NCI-H345 treated with DMSO at 0.1 percent for 48 hours (cell line): ENCODE measurements at regions not wholly inside any gene's neighbourhood (a gene's known extent, or its start where the extent isn't known, plus 50 kb on each side); places are given as distances from the start of the nearest gene placed in this dataset.

Source experiments
- DNase-seq: peaks from one replicate; lab custom pipeline; 2025; ENCODE audit not compliant: unreplicated experiment; lab: John Stamatoyannopoulos, UW

DNA sequence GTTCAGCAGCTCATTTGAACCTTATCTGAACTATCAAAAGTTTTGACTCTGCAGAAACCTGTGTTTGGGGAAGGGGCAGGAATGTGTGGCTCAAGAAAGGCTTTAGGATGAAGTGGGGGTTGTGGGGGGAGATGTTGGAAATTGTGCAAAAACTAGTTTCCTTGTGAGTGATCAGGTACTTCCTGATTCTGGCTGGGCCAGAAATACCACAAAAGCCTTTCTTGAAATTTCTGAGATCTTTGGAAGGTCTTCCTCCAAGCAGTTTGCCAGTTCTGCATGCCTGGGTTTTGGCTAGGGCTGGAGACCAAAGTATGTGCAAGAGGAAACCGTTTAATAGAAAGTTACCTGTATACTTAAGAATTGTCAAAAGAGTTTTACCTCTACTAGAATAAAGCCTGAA, 116.6 kb downstream of the BMP2 start:
- DNase-seq, result no peak

- DNase-seq, result peak; percentile 84
Observed at GRCh38 chr20:6886065-6886729, 118.7 kb downstream of the BMP2 start.

DNA sequence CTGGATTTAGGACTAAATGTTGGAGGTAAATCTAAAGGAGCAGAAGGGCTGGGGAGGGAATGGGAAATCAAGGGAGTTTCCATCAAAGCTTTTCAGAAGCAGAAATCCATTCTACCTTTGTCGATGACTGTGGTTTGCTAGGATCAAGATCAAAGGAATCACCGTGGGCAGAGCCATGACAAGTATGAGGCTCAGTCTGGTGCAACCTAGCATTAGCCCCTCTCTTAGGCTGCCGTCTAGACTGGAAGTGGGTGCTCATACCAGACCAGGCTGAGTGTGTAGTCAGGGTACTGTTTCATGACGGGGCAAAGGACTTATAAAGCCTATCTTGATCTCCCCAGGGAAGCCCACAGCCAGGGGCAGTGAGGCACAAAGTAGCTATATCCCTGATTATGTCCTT, 120.5 kb downstream of the BMP2 start:
- no peak for DNase-seq

DNA sequence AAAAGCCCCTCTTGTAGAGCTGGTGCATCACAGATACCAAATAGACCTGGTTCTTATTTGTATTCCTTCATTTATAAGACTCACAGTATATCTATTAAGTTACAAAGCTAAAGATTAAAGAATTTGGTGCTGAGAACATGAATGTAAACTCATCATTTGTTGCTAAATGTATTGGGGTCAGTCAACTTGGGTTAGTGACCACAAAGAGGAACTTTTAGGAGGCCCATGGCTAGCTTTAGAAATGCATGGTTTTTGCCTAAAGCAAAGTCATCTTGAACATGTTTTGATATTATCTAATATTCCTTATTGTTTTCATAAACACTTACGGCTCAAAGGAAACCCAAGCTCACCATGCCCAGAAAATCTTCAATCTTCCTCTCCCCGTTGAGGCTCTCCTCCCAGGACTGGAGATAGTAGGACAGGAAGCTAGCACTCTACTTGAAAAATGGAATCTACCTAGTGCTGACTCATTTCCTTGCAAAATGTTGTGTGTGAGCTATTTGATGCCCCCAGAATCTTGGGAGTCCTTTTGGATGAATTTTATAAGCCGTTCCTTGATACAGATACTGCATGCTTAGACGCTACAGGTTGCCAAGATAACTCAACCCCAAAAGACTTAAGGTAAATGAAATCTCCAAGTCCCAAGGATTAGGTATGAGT, 121.4 kb downstream of the BMP2 start:
- DNase-seq, result no peak

DNA sequence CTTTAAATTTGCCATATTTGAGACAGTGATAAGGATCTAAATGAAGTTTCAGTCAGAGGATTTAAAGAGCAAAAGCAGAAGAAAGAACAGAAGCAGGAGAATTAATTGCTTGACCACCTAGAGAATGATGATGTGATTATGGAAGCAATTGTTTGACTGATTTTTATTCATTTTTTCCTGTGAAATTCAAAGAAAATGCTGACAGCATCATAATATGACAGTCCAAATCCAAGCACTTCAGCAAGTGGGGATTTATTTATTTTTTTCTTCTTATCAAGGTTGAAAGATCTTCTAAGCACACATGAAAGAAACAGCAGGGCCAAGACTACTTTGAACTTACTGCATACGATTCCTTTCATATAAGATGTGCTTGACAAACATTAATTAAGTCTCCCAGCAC, 125.2 kb downstream of the BMP2 start:
- DNase-seq, result no peak

DNA sequence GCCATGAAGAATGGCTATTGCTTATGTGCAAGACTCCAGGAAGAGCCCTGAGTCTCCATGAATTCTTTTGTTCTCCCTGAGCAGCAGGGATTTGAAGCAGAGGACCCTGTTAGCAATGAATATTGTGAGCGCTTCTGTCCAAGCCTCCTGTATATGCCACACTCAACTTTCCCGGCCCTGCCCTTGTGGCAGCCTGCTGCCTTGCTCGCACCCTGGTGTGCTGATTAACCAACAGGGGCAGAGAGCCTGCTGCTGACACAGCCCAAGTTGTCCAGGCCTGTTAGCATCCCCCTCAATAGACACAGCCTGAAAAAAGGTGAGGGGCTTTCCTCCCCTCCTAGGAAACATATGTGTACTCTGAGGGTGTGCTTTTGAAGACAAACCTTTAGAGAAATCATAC, 131.4 kb downstream of the BMP2 start:
- no peak for DNase-seq

GRCh38 chr20:6906871-6907270, 139.4 kb downstream of the BMP2 start:
- DNase-seq, result no peak

GRCh38 chr20:6908673-6909072, 141.2 kb downstream of the BMP2 start:
- no peak for DNase-seq

- DNase-seq, result no peak
Observed at GRCh38 chr20:6909608-6910007, 142.1 kb downstream of the BMP2 start.

DNA sequence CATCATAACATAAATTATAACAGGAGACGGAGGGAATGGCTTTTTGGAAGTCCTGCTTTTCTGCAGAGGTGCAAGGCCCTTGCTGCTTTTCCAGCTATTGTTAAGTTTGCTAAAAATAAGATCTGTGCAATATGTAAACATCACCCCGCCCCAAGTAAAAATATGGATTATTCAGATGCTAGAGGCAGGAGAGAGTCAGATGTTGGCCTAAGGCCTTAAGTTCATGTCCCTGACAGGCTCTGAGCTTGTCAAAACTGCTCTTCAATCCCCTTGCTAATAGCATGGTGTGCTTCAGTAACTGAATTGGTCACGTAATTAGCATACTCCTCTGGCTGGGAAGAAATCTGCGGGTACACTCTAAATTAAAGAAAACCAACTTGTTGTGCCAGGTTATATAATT, 147.5 kb downstream of the BMP2 start:
- DNase-seq, result no peak

DNA sequence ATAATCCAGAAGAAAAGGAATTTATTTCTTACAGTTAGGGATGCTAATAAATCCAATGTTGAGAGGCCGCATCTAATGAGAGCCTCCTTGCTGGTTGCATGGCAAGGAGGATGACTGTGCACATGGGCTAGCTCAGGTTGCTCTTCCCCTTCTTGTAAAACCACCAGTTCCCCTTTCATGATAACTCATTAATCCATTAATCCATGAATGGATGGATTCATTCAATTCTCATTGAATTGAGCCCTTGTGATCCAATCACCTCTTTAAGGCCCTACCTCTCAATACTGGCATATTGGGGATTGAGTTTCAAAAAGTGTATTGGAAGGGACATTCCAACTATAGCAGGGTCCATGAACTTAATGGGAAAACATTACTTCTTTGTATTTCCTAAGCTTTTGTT, 149.5 kb downstream of the BMP2 start:
- no peak for DNase-seq

DNA sequence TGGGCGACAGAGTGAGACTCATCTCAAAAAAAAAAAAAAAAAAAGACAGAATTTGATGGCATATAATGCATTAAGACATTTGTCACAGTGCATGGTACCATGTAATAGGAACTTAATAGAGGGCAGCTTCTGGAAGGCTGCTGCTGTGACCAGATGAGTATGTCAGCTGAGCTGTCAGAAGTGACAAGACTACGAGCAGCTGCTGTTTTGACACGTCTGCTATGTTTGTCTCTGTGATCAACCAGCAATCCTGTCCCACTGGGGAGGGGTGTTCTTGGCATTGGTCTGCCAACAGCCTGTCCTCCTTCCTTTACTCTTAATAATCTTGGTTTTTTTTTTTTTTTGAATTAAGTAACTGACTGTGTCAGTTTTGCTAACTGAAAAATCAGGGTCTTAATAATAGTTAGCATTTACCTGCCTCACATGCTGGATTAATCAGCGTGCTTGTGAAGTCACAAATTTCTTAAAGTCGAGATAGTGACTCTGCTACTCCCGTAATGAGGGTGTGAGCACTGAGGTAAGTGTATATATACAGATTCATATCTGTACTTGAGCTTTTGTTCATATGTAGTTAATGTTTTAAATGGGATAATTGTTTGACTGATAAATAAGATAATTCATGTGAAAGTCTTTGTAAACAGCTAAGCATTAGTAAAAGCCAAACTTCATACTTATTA, 152.4 kb downstream of the BMP2 start:
- DNase-seq, result no peak

DNA sequence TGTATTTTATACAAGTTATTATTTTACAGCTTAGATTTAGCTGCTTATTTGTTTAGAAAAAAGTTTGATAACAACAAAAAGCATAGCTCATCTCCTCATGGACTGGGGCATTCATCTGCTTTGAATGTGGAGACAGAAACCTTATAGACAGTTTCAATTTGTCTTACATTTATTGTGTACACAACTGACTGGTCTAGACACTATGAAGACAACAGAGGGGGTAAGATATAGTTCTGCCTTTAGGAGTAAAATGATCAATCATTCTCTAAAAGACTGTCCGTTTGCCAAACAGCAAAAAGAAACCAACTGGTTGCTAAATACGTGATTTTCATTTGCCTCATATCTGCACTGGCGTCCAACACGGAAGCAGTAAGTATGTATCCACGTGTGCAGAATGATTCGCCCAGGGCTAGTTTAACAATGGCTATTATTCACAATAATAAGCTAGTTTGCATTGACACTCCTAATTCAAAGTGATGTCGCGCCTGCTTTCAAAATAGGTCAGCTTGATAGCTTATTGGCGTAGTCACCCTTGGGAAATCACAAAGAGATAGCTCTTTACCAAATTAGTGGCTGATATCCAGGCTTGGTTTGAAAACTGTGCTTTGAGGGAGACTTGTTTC, 153.6 kb downstream of the BMP2 start:
- DNase-seq, result no peak

DNA sequence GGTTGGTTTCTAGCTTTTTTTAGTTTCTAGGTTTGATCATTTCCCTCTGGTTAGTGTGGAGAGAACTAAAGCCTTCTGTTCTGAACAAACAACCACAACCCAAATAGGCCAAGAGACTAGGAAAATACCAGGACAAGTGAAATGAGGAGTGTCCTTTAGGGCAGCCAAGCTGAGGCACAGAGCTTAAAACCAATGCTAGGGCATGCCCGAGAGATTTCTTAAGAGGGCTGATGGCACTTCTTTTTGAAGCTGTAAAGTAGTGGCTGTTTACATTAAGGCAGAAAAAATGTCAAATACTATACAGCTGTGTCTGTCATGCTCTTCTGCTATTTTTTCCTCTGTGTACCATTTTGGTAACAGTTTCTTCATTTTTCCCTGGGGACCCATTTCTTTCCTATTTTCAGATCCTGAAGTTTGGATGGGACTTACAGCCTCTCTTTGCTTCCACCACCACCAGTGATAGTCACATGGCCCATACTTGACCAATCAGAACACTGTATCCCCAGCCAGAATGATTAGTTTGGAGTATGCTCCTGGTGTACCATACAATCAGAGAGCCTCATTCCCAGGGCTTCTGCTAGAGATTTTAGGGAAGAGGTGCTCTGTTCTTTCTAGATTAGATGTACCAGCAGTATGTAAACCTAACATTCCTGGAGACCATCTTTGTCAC, 154.4 kb downstream of the BMP2 start:
- no peak for DNase-seq

DNA sequence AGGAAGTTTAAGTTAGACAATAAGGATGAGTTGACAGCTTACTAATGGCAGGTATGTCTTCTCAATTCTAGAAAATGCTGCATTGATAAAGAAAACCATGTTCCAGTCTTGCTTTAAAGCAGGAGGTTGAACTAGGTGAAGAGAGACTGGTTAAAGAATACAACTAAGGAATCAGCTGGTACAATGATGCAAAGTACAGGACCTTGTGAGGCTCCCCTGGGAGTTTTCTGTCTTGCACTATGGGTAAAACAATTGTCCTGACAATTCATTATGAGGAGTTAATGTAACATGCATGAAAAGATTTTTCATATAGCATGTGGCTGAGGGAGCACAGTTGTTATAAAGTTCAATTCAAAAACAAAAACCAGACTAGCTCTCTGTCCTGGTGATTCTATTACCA, 157.2 kb downstream of the BMP2 start:
- DNase-seq, result no peak

DNA sequence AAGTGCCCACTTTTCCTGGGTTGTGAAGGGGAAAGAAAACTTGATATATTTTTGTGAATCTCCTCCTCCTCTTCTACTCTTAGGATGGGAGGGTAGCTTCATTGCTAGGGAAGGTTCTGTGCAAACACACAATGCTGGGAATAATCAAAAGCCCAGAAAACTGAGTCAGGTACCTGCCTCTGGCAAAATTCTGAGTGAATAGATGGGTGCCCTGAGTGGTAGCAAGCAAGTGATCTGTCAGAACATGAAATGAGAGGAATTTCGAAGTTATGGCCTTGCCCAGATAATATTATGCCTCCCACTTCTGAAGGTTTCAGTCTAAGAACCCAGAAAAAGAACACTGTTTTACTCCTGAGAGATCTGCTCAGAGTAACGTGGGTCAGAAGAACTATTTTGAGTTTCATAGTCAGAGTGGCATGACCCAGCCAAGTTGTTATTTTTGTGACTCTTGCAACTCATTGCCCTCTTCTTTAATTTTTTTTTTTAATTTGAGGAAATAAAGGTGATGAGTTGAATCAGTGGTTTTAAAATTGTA, 158.3 kb downstream of the BMP2 start:
- DNase-seq, result no peak

DNA sequence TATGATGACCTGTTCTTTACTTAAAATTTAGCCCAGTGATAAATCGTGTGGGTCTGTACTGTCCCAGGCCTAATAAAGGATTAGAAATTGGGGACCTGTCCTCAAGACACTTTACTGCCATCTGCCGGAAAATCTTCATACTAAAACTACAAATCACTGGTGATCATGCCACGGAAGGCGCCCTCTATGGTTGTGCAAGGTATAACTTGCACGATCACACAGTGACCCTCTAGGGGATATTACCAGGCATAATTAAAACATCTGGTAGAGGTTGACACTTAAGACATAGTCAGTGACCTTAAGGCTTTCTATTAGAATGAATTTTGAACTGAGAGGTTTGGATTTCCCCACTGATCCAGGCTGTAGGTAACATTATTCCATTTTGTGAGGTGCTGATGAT, 172.6 kb downstream of the BMP2 start:
- no peak for DNase-seq

DNA sequence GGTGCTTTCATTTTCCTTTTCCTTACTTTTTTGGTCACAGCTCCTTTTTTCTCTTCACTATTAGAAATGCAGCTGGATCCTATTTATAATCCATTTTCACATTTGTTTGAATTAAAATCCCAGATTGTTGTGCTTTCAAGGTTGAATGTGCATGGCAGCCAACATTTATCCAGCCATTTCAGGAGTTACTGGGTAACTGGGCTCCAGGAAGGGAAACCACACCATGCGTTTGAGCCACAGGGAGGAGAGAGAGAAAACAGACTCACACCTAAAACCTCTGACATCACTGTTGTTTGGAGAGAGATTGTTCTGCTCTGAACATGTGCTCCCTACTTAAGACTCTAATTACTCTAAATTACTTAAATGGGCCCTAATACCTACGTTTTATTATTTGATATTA, 173.4 kb downstream of the BMP2 start:
- no peak for DNase-seq

- no peak for DNase-seq
Observed at GRCh38 chr20:6941571-6941970, 174.1 kb downstream of the BMP2 start.

DNA sequence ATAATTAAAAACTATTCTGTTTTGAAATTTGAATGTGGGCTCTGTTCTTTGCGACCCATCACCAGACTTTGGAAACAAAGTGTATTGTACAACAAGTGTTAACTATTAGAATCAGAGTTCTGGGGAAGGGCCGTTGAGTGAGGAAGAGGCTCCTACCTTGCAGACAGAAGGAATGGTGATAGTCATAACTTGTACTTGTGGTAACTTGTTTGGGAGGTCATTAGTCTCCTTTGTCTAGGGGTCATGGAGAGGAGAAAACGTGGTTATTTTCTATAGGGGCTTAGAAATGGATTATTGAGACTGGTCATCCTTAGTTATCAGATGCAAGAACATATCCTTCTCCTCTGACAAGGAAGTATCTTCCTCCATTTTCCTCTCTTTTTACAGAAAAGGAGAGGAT, 174.8 kb downstream of the BMP2 start:
- DNase-seq, result no peak

- DNase-seq, result no peak
Observed at GRCh38 chr20:6944292-6944691, 176.8 kb downstream of the BMP2 start.
